Dedifferentiated amniotic fluid mesenchymal stem cell (primary cell): ENCODE measurements at regions not wholly inside any gene's neighbourhood (a gene's known extent, or its start where the extent isn't known, plus 50 kb on each side); places are given as distances from the start of the nearest gene placed in this dataset.
"Not testable (repeated sequence)": the region's sequence is repeated elsewhere in the genome, so short reads cannot be mapped to it uniquely, and the experiment has no call there.

Experiments used
- DNase-seq: peaks from one replicate; pipeline ENCODE4 v3.0.0-alpha.2; 2016; ENCODE audit errors: extremely low spot score

GRCh38 chr2:91521944-91522343 is 2830.5 kb downstream of the RPIA start:
- DNase-seq, result not testable (repeated sequence)

GRCh38 chr2:91522877-91523276 is 2831.4 kb downstream of the RPIA start:
- not testable (repeated sequence) for DNase-seq

- not testable (repeated sequence) for DNase-seq
Observed at GRCh38 chr2:91523751-91524150, 2832.3 kb downstream of the RPIA start.

- DNase-seq, result not testable (repeated sequence)
Observed at GRCh38 chr2:91525587-91525986, 2834.1 kb downstream of the RPIA start.

- not testable (repeated sequence) for DNase-seq
Observed at GRCh38 chr2:91526083-91526482, 2834.6 kb downstream of the RPIA start.

- DNase-seq, result not testable (repeated sequence)
Observed at GRCh38 chr2:91527056-91527455, 2835.6 kb downstream of the RPIA start.

GRCh38 chr2:91527491-91528031 is 2836.1 kb downstream of the RPIA start:
- not testable (repeated sequence) for DNase-seq

GRCh38 chr2:91528361-91528760 is 2836.9 kb downstream of the RPIA start:
- DNase-seq, result not testable (repeated sequence)

- not testable (repeated sequence) for DNase-seq
Observed at GRCh38 chr2:91536109-91536508, 2844.6 kb downstream of the RPIA start.

GRCh38 chr2:91536549-91537263 is 2845.2 kb downstream of the RPIA start:
- DNase-seq, result not testable (repeated sequence)

- DNase-seq, result not testable (repeated sequence)
Observed at GRCh38 chr2:91549316-91549715, 2857.8 kb downstream of the RPIA start.

- not testable (repeated sequence) for DNase-seq
Observed at GRCh38 chr2:91558234-91558633, 2866.8 kb downstream of the RPIA start.

- not testable (repeated sequence) for DNase-seq
Observed at GRCh38 chr2:91559269-91559668, 2867.8 kb downstream of the RPIA start.

- not testable (repeated sequence) for DNase-seq
Observed at GRCh38 chr2:91559886-91560614, 2868.6 kb downstream of the RPIA start.

- DNase-seq, result not testable (repeated sequence)
Observed at GRCh38 chr2:91562184-91562583, 2870.7 kb downstream of the RPIA start.

- DNase-seq, result not testable (repeated sequence)
Observed at GRCh38 chr2:91564700-91565099, 2873.2 kb downstream of the RPIA start.

GRCh38 chr2:91565689-91566430 is 2874.4 kb downstream of the RPIA start:
- not testable (repeated sequence) for DNase-seq

GRCh38 chr2:91566611-91567010 is 2875.1 kb downstream of the RPIA start:
- DNase-seq, result not testable (repeated sequence)

- not testable (repeated sequence) for DNase-seq
Observed at GRCh38 chr2:91567546-91568335, 2876.3 kb downstream of the RPIA start.

- DNase-seq, result not testable (repeated sequence)
Observed at GRCh38 chr2:91568391-91569338, 2877.2 kb downstream of the RPIA start.
